ENCODE measurements at regions not wholly inside any gene's neighbourhood (a gene's known extent, or its start where the extent isn't known, plus 50 kb on each side); places are given as distances from the start of the nearest gene placed in this dataset.
"Not testable (repeated sequence)": the region's sequence is repeated elsewhere in the genome, so short reads cannot be mapped to it uniquely, and the experiment has no call there.

- FAIRE-seq, result no peak
- no peak for DNase-seq (ENCODE audit: insufficient read length, low spot score)
Observed at GRCh38 chr6:84304881-84305280, 77.4 kb upstream of the CEP162 start.

GRCh38 chr6:84291033-84291432 is 63.6 kb upstream of the CEP162 start:
- not testable (repeated sequence) for DNase-seq (ENCODE audit: insufficient read length, low spot score); FAIRE-seq

GRCh38 chr6:84284428-84285049 is 57.1 kb upstream of the CEP162 start:
- DNase-seq (ENCODE audit: insufficient read length, low spot score) (peak; percentile 1), FAIRE-seq (no peak)

- no peak for DNase-seq (ENCODE audit: insufficient read length, low spot score)
- no peak for FAIRE-seq
Observed at GRCh38 chr6:84282550-84282949, 55.1 kb upstream of the CEP162 start.

GRCh38 chr6:84280639-84281038 is 53.2 kb upstream of the CEP162 start:
- FAIRE-seq, result no peak
- no peak for DNase-seq (ENCODE audit: insufficient read length, low spot score)

- no peak for FAIRE-seq
- DNase-seq (ENCODE audit: insufficient read length, low spot score), result no peak
Observed at GRCh38 chr6:84280030-84280429, 52.6 kb upstream of the CEP162 start.

- DNase-seq (ENCODE audit: insufficient read length, low spot score) (no peak), FAIRE-seq (no peak)
Observed at GRCh38 chr6:84278321-84278998, 51.0 kb upstream of the CEP162 start.
